GM18499 (cell line): ENCODE measurements at regions not wholly inside any gene's neighbourhood (a gene's known extent, or its start where the extent isn't known, plus 50 kb on each side); places are given as distances from the start of the nearest gene placed in this dataset.
"Not testable (repeated sequence)": the region's sequence is repeated elsewhere in the genome, so short reads cannot be mapped to it uniquely, and the experiment has no call there.

ENCODE experiments used
- ATAC-seq: cut with Tn5 transposase; IDR thresholded peaks from one replicate; pipeline ENCODE4 v1.9.1; 2021; ENCODE audit warnings: moderate number of reproducible peaks; ENCODE audit not compliant: insufficient read depth, unreplicated experiment

DNA sequence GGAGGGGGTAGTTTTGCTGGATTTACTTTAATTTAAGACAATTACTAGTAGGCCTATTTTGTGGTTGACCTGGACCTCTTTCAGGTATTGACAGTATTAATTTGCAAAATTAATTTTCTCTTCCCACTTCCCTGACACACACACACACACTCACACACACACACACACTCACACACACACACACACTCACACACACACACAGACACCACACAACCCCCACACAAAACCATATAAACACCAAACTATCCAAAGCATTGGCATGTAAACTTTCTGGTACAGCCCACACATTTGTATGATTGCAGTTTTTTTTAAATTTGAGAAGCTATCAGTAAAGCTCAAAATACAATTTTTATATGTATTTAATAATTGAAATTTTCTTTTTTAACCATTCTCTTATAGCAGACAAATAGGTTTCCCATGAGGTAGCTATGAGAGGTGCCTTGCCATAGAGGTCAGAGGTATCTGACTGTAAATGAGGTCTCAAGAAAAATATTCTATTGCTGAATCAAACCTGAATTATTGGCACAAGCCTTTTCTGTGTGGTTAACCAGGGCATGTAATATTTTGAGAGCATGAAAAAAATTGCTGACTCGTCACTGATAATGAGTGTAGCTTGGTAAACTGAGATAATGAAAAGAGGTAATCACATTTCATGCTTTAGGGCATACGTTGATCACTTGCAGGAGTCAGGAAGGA lies 306.5 kb downstream of the GATA3 start:
- ATAC-seq: no peak

DNA sequence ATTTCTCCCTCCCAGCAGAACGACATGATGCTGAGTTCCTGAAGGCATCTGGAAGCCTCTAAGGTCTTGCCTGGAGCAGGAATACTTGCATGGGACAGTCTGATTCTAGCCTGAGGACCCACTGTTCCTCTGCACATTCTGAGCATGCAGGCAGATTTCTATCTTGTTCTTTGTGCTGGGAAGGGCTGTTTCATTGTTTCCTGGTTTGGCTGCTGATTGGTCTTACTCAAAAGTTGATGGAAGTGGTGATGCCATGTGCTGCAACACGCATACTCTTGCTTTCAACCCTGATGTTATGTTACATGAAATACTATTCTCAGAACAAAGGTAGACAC lies 307.0 kb downstream of the GATA3 start:
- no peak for ATAC-seq

DNA sequence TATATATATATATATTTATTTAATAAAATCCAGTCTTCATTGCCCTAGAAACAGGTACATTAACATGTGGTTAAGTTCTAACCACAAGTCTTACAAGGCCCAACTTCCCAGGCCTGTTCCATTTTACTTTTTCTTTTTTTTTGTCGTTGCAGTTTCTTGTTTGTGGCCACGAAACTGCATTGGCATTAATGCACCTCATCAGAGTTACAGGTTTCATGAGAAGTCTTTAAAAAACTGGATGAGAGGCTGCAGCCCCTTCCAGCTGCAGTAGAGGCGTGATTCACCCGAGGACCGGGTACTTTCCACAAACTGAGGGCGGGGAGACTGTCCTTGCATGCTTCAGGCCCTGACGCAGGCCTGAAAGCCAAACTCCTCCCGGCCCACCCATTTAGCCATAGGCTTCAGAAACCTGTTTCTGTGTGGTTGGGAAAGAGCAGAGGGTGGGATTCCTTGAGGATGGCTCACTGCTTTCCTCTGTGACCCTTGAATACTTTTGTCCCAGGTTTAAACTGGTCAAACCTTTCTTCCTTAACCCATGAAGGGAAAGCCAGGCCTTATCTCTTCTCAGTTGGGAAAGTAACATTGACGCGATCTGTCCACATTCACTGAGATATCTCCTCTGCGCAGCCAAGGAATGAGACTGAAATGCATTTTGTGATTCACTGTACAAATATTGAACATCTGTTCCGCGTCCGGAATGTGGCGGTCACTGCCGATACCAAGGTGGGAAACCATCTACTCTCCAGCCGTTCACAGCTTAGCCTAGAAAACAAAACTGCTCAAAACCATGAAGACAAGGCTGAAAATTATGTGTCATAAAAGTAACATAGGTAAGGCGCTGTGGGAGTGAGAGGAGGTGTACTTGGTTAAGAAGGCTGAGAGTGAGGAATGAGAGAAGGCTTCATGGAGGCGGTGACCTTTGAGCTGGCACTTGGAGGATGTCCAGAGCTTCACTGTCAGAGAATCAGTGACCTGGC lies 311.7 kb downstream of the GATA3 start:
- ATAC-seq: no peak

DNA sequence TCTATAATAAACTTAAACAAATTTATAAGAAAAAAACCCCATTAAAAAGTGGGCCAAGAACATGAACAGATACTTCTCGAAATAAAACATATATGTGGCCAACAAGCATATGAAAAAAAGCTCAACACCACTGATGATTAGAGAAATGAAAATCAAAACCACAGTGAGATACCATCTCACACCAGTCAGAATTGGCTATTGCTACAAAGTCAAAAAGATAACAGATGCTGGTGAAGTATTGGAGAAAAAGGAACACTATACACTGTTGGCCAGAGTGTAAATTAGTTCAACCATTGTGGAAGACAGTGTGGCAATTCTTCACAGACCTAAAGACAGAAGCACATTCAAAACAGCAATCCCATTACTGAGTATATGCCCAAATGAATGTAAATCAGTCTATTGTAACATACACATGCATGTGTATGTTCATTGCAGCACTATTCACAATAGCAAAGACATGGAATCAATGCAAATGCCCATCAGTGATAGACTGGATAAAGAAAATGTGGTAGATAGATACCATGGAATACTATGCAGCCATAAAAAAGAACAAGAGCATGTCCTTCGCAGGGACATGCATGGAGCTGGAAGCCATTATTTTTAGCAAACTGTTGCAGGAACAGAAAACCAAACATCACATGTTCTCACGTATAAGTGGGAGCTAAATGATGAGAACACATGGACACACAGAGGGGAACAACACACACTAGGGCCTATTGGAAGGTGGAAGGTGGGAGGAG lies 313.4 kb downstream of the GATA3 start:
- not testable (repeated sequence) for ATAC-seq

DNA sequence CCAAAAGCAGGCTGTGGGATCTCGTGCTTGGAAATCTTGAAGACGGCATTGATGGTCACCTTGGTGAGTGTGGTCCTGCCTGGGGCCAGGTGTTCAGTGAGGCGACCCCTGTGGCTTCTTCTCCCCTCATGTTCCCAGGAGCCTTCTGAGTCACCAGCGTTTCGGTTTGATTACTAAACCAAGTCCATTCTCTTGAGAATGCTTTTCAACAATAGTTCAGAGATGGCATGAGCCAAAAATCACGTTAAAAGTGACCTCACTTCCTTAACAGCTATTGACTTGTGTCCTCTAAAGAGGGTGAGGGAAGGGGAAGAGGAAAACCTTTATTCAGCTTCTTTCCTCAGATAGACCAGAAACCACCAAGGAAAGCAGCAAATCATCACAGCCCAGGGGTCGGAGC lies 315.2 kb downstream of the GATA3 start:
- ATAC-seq: peak; percentile 56

DNA sequence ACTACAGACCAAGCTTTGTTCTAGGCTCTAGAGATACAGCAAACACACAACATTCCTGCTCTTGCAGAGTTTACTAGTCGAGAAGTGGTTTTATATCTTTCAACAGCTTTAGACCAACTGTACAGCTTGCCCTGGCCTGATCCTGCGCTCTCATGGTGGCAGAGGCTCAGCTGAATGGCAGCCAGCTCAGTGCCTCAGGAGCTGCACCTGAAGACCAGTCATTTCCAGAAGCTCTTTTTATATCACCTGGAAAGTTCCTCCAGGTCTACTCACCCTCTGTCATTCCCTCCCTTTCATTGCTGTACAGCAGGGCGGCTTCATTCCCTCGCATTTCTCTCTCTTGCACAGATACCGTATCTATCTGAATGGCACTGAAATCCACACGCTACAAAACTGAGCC lies 319.8 kb downstream of the GATA3 start:
- no peak for ATAC-seq

DNA sequence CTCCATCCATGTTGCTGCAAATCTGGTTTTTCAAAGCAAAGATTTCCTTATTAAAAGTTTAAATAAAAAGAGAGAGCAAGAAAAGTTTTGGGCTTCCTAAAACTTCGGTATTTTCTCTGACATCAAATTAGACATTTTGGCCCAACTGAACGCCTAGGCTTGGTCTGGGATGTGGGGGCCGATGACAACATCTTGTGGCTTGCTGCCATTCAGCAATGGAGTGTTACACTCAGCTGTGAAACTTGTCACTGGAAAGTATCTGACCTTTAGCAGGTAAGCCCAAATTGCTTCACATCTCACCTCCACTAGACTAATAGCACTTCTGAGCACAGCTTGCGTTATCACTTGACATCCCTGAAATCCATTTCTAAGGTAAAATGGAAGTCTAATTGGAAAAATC lies 320.6 kb downstream of the GATA3 start:
- no peak for ATAC-seq

DNA sequence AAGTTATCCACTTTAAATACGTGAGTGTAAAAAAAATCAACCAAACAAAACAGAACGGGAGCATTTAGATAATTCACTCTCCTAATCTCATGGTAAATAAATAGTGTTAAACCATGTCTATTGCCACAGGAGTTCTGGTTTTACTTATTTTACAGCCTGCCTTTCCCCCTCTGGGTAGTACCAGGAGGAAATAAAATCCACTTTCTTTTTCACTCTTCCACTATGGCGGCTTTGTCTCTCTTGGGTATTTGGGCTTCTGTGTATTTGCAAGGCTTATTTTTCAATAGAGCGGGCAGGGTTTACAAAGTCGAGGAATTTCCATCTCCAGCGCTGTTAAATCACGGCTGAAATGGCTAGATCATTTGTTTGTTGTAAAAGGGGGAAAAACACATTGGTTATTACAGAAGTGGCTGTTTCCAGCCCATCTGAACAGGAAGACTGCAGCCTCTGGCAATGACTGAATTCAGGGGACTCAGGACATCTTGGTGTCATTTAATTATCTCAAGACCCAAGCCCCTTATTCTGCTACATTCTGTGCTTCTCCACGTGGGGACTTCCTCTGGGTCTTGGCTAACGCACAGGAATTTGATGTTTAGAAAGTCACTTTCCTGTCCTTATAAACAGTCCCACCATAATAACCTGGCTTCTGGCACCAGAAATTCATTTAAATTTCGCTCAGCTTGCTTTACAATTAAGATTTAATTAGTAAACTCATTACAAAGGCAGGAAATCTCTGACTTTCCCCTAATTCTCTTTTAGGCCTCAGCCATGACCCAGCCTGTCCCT lies 323.9 kb downstream of the GATA3 start:
- no peak for ATAC-seq

DNA sequence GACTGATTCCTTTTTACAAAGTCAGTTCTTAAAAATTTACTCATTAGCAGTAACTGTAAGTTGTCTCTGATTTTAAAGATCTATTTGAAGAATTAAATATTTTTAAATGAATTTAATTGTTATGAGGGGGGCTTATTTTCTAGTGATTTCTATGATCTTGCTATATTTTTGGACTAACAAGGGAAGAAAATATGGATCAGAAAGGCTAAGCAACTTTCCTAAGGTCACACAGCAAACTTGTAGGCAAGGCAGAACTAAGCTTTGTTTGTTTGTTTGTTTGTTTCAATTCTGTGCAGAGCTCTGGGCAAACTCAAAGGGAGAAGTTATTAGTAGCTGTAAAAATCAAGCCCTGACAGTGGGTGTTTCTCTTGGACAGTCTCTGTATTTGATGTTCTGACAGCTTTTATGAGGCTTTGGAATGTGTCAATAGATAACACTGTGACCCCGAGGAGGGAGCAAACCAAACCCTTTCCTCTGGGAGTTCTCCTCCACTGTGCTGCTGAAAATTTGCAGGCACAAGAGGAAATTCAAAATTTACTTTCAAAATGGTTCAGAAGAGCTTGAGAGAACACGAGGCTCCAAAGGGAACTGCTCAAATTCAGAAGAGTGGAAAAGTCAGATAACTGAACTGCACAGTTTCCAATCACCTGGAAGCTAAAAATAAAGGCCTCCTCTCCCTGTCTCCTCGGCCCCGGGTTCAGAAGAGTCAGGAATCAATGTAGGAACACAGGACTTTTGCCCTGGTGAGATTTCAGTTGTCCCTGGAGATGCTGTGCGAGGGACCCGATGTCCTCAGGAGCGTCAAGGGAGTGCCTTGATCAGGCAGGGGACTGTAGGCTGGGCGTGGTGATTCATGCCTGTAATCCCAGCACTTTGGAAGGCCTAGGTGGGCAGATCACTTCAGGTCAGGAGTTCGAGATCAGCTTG lies 325.7 kb downstream of the GATA3 start:
- ATAC-seq: no peak

DNA sequence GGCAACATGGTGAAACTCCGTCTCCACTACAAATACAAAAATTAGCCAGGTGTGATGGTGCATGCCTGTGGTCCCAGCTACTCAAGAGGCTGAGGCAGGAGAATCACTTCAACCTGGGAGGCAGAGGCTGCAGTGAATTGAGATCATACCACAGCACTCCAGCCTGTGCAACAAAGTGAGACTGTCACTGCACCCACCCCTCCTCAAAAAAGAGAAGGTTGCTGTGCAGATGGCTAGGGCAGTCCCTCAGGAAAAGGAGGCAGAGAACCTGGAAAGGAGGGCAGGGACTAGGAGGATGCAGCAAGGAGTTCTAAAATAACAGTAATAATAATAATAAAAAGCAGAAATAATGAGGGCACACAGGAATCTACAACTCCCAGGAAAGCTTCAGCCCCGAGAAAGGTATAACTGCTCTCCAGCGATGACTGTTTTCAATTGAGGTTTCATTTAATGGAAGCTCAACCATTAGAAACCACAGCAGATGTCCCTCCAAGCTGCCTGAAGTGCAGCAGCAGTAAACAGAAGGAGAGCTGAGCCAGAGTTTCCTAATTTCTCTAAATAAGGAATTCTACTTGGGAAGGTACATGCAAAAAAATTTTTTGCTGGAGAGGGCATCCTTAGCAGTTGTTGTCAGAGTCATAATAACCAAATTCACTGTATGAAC lies 326.5 kb downstream of the GATA3 start:
- ATAC-seq: no peak

DNA sequence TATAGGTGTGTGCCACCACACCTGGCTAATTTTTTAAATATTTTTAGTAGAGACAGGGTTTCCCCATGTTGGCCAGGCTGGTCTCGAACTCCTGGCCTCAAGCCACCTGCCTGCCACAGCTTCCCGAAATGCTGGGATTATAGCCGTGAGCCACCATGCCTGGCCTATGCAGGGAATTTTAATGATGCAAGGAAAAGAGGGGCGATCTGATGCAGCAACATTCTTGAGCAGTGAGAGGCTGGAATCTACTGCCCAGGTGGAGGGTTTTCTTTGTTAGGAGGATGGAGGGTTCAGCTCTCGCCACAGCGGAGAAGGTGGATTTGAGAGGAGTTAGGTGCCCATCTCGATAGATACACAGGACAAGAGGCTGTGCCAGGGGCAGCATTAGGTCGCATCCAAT lies 332.3 kb downstream of the GATA3 start:
- no peak for ATAC-seq

DNA sequence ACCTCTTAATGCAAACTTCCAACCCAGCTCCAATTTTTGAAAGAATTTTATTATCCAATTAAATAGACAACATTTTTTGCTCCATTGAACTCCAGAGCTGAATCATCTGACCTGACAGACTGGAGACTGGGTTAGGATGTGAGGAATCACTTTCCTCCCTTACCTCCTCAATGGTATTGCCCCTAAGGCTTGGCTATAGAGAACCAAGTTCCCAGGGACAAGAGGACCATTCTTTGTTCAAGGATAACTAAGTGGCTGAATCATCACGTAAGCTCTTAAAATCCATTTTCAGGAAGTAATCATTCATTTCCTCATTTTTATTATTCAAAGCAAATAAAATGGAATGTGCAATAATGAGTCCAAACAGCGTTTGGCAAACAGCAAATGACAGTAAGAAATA lies 335.1 kb downstream of the GATA3 start:
- no peak for ATAC-seq

DNA sequence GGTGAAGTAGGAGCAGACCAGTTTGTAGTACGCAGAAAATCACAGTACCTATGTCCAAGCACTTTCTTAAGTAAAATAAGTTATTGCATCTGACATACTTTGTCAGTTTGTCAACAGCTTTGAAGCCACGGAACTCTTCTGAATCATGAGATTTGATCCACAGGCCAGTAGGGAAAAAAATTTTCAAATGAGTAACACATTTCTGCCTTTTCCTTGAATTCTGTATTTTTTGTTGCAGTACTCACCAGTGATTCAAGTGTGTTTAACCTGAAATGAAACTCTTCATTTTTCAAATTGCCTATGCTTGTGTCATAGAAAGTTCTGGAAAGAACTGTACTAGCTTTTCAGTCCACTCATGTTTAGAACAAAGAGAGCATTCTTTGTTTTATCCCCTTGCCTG lies 337.7 kb downstream of the GATA3 start:
- no peak for ATAC-seq

DNA sequence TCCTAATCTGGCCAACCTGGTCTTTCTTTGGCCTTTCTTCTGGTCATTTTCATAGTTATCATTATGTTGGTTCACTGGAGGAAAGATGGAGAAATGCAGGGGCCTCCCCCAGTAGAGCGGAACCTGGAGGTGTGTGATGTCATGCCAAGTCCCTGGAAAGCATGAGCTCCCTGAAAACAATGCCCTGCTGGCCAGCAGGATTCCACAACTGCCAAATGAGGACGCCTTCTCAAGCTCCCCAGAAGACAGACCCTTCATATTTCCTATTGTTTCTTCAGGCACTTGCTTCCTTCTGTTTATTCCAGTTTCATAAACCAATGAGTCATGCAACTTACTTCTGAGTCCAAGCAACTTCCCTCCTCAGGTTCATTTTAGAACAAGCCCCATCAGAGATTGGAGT lies 339.0 kb downstream of the GATA3 start:
- no peak for ATAC-seq

DNA sequence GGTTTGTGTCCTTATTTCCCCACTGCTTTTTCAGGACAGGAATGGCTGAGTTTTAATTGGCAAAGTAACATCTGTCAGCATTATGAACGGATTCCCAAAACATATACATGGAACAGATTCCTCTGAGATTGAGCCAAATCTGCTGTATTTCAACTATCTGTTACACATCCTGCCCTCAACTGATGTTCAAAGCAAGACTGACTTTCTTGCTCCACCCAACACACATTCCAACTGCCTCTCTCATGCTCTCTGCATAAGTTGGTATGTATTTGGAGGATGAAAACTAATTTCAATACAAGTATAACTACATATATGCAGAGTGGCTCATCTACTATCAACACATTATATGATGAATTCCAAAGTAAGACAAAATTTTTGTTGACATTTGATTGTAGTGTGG lies 342.2 kb downstream of the GATA3 start:
- ATAC-seq: no peak

DNA sequence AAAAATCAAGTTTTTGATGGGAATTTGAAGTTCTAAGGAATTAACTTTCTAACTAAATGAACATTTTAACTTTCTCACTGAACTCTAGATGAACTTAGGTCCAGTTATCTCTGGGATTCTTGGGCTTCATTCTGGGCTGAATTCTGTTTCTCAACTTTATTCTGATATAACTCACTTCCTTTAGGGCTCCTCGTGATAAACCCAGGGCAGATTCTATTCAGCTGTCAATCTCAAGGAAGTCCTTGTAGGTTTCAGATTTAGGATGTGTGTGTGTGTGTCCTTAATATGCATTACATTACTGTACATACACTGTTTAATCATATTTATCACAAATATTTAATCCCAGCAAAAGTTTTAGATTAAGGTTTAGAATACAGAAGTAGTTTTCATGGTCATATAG lies 344.3 kb downstream of the GATA3 start:
- no peak for ATAC-seq

DNA sequence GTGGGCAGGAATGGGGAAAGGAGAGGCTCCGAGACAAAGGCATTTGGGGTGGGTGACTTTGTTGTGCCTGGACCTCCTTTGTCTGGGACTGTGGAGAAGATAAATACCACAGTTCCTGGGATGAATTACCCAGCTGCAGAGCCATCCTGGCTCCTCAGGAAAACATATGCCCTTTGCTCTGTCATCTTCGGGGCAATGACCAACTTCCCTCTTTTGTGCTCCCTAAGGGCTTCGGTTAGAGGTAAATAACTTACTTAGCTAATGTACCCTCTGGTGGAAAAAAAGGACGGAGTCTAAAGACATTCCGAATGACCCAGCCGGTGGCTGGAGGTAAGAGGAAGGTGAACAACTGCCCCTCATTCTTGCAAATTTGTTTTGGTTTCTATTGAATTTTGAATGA lies 345.7 kb downstream of the GATA3 start:
- ATAC-seq: no peak

DNA sequence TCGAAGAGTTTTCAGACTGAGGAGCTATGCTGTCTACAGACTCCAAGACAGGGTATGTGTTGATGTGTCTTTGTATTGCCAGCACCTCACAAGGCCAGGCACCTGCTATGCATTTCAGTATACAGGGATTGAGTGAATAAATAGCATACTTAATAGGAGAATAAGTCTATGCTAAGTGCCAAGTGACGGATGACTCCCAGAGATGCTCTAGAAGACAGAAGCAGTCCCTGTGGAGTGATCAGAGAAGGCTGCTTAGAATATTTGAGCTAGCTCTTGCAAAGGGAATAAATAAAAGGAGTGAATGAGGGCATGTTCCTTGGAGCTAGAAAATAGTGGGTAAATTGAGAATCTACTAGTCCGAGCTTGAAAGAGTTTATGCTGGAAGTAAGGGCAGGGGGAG lies 346.4 kb downstream of the GATA3 start:
- ATAC-seq: no peak

DNA sequence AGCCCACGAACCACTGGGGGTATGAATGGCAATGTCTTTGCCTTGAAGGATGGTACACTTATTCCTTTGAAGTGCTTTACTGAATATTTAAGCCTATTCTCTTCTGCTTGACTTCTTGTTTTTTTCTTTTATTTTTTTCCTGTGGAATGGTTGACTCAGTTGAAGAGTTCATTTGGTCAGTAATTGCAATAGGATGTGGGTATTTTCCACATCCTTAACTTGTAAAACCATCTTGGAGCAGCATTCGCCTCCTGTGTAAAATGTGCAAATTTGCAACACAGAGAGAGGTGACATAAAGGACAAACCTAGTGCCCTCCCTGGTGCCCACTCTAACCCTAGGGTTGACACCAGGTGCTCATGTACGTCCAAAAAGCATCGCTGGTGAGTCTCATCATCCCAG lies 347.0 kb downstream of the GATA3 start:
- no peak for ATAC-seq
